ENCODE measurements at regions not wholly inside any gene's neighbourhood (a gene's known extent, or its start where the extent isn't known, plus 50 kb on each side); places are given as distances from the start of the nearest gene placed in this dataset.

- no peaks in the 10 kb centered on the region for H3K9me3 ChIP-seq (ENCODE audit: insufficient read depth, low read depth)
- H3K79me2 ChIP-seq (ENCODE audit: low read depth), result no peaks in the 10 kb centered on the region
- no peaks in the 10 kb centered on the region for H3K36me3 ChIP-seq (ENCODE audit: low read depth)
- TF ChIP-seq CTCF (conservative IDR thresholded peaks at IDR 0.05) (no peak), EZH2 (IDR thresholded peaks at IDR 0.05; ENCODE audit: low read depth) (no peak)
- no peak for DNase-seq
- no TSS peak for BruUV-seq (replicated peaks)
- H3K27me3 ChIP-seq (ENCODE audit: insufficient read depth, low read depth), result no peaks in the 10 kb centered on the region
- peaks cover 4% of the 10 kb centered on the region; the same call in 1 of the 2 replicates for H3F3A ChIP-seq (ENCODE audit: insufficient read depth, low read depth)
- no peak overlapping the region for H3K27ac ChIP-seq
- no peak overlapping the region for H3K4me2 ChIP-seq
- H3K9me2 ChIP-seq (ENCODE audit: insufficient read depth), result no peaks in the 10 kb centered on the region
- no peaks in the 10 kb centered on the region for H4K20me1 ChIP-seq (ENCODE audit: insufficient read depth)
- no peak overlapping the region for H2AFZ ChIP-seq
- H3K4me1 ChIP-seq (replicated peaks; ENCODE audit: insufficient read depth), result no peaks in the 10 kb centered on the region
- no peak overlapping the region for H3K4me3 ChIP-seq
- POLR2A ChIA-PET (ENCODE audit: unreplicated experiment), result no interaction called here
- intact Hi-C loops (cut with micrococcal nuclease; ENCODE audit: unreplicated experiment), result no loop called here
- CTCF ChIA-PET, result no interaction called here
Observed at GRCh38 chr9:129354498-129354897, 176.4 kb upstream of the IER5L start.

GRCh38 chr9:129353697-129354336 lies 175.8 kb upstream of the IER5L start:
- Histone ChIP-seq H4K20me1 (ENCODE audit: insufficient read depth) (no peaks in the 10 kb centered on the region), H3F3A (ENCODE audit: insufficient read depth, low read depth) (peaks cover 4% of the 10 kb centered on the region; the same call in 1 of the 2 replicates), H3K4me2 (no peak overlapping the region), H3K9me3 (ENCODE audit: insufficient read depth, low read depth) (no peaks in the 10 kb centered on the region), H3K4me1 (replicated peaks; ENCODE audit: insufficient read depth) (no peaks in the 10 kb centered on the region), H2AFZ (no peak overlapping the region), H3K79me2 (ENCODE audit: low read depth) (no peaks in the 10 kb centered on the region), H3K36me3 (ENCODE audit: low read depth) (no peaks in the 10 kb centered on the region), H3K27ac (no peak overlapping the region), H3K9me2 (ENCODE audit: insufficient read depth) (no peaks in the 10 kb centered on the region), H3K4me3 (no peak overlapping the region), H3K27me3 (ENCODE audit: insufficient read depth, low read depth) (no peaks in the 10 kb centered on the region)
- BruUV-seq (replicated peaks), result no TSS peak
- POLR2A ChIA-PET (ENCODE audit: unreplicated experiment), result no interaction called here
- TF ChIP-seq CTCF (conservative IDR thresholded peaks at IDR 0.05) (no peak), EZH2 (IDR thresholded peaks at IDR 0.05; ENCODE audit: low read depth) (no peak)
- intact Hi-C loops (cut with micrococcal nuclease; ENCODE audit: unreplicated experiment), result no loop called here
- DNase-seq, result no peak
- CTCF ChIA-PET, result interaction anchor here (0.6 kb wide), 1 partner anchor 81 kb away, joined by 3 read pairs; no protein-coding TSS in a partner anchor

- Histone ChIP-seq H4K20me1 (ENCODE audit: insufficient read depth) (no peaks in the 10 kb centered on the region), H3F3A (ENCODE audit: insufficient read depth, low read depth) (peaks cover 9% of the 10 kb centered on the region; the same call in 1 of the 2 replicates), H3K4me1 (replicated peaks; ENCODE audit: insufficient read depth) (no peaks in the 10 kb centered on the region), H3K9me2 (ENCODE audit: insufficient read depth) (no peaks in the 10 kb centered on the region), H3K79me2 (ENCODE audit: low read depth) (no peaks in the 10 kb centered on the region), H3K9me3 (ENCODE audit: insufficient read depth, low read depth) (no peaks in the 10 kb centered on the region), H3K4me2 (peak overlapping the region; percentile 64), H2AFZ (peak overlapping the region; percentile 66), H3K27ac (no peak overlapping the region), H3K27me3 (ENCODE audit: insufficient read depth, low read depth) (no peaks in the 10 kb centered on the region), H3K4me3 (peak overlapping the region; percentile 44; the same call in 1 of the 2 replicates), H3K36me3 (ENCODE audit: low read depth) (no peaks in the 10 kb centered on the region)
- no TSS peak for BruUV-seq (replicated peaks)
- CTCF ChIA-PET, result no interaction called here
- intact Hi-C loops (cut with micrococcal nuclease; ENCODE audit: unreplicated experiment), result no loop called here
- no peak for DNase-seq
- TF ChIP-seq CTCF (conservative IDR thresholded peaks at IDR 0.05), result no peak
- no peak for TF ChIP-seq EZH2 (IDR thresholded peaks at IDR 0.05; ENCODE audit: low read depth)
- POLR2A ChIA-PET (ENCODE audit: unreplicated experiment), result no interaction called here
Observed at GRCh38 chr9:129352146-129352865, 174.2 kb upstream of the IER5L start.
